Fibroblast of lung (primary cell): ENCODE measurements at regions not wholly inside any gene's neighbourhood (a gene's known extent, or its start where the extent isn't known, plus 50 kb on each side); places are given as distances from the start of the nearest gene placed in this dataset.
"Not testable (repeated sequence)": the region's sequence is repeated elsewhere in the genome, so short reads cannot be mapped to it uniquely, and the experiment has no call there.

Source experiments
- EZH2 ChIP-seq: IDR thresholded peaks from 2 replicates; pipeline ENCODE4 v1.5.1; 2012; ENCODE audit warnings: low read length, control low read depth, mild to moderate bottlenecking; ENCODE audit errors: missing control alignments
- TF ChIP-seq, protein P1 (sequence below), 2 donors: IDR thresholded peaks in 1 of 2; conservative IDR thresholded peaks in 1 of 2; 1 replicate in 1 of 2; 2 replicates in 1 of 2; pipeline ENCODE4 v1.5.1; 2011 to 2012; ENCODE audit warnings: low read length in 2 of 2, control low read depth in 1 of 2, inconsistent platforms in 1 of 2, low read depth in 1 of 2, mild to moderate bottlenecking in 1 of 2

DNA sequence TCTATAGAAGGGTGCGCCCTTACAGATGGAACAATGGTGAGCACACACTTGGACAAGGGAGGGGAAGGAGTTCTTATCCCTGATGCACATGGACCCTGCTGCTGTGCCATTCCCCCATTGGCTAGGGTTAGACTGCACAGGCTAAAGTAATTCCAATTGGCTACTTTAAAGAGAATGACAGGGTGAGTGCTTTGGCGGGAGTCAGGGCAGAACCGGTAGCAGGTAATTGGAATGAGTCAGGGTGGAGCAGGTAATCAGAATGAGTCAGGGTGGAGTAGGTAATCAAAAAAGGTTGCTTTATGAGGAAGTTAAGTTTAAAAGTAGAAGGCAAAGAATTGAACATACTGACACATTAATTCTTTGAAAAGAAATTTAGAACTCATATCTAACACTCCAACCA is 71.4 kb upstream of the PIK3R4 start:
- TF ChIP-seq, protein P1, sequence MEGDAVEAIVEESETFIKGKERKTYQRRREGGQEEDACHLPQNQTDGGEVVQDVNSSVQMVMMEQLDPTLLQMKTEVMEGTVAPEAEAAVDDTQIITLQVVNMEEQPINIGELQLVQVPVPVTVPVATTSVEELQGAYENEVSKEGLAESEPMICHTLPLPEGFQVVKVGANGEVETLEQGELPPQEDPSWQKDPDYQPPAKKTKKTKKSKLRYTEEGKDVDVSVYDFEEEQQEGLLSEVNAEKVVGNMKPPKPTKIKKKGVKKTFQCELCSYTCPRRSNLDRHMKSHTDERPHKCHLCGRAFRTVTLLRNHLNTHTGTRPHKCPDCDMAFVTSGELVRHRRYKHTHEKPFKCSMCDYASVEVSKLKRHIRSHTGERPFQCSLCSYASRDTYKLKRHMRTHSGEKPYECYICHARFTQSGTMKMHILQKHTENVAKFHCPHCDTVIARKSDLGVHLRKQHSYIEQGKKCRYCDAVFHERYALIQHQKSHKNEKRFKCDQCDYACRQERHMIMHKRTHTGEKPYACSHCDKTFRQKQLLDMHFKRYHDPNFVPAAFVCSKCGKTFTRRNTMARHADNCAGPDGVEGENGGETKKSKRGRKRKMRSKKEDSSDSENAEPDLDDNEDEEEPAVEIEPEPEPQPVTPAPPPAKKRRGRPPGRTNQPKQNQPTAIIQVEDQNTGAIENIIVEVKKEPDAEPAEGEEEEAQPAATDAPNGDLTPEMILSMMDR (conservative IDR thresholded peaks at IDR 0.05 in 1 of 2, IDR thresholded peaks at IDR 0.05 in 1 of 2; ENCODE audit: low read depth in 1 of 2, low read length in 2 of 2) = not testable (repeated sequence)
- not testable (repeated sequence) for TF ChIP-seq EZH2
